GM18505 (cell line): ENCODE measurements at regions not wholly inside any gene's neighbourhood (a gene's known extent, or its start where the extent isn't known, plus 50 kb on each side); places are given as distances from the start of the nearest gene placed in this dataset.

Experiments
- ATAC-seq: cut with Tn5 transposase; IDR thresholded peaks from one replicate; pipeline ENCODE4 v1.9.1; 2021; ENCODE audit not compliant: unreplicated experiment
- POLR2A ChIP-seq: IDR thresholded peaks from 4 replicates; pipeline ENCODE4 v1.6.1; 2011; ENCODE audit warnings: borderline replicate concordance; ENCODE audit not compliant: insufficient read depth, insufficient read length; ENCODE audit errors: extremely low read depth

GRCh38 chr11:128407962-128408361 lies 179.4 kb downstream of the ETS1 start:
- no peak for ATAC-seq
- TF ChIP-seq POLR2A: no peak

- no peak for TF ChIP-seq POLR2A
- no peak for ATAC-seq
Measured at GRCh38 chr11:128405714-128406662, 181.4 kb downstream of the ETS1 start.

GRCh38 chr11:128405112-128405511 lies 182.2 kb downstream of the ETS1 start:
- no peak for TF ChIP-seq POLR2A
- no peak for ATAC-seq

GRCh38 chr11:128404437-128404836 lies 182.9 kb downstream of the ETS1 start:
- no peak for ATAC-seq
- TF ChIP-seq POLR2A: no peak

GRCh38 chr11:128400382-128401203 lies 186.8 kb downstream of the ETS1 start:
- ATAC-seq: no peak
- TF ChIP-seq POLR2A: no peak

GRCh38 chr11:128399251-128400121 lies 187.9 kb downstream of the ETS1 start:
- ATAC-seq: peak; percentile 80
- no peak for TF ChIP-seq POLR2A

GRCh38 chr11:128398517-128399250 lies 188.7 kb downstream of the ETS1 start:
- TF ChIP-seq POLR2A: no peak
- ATAC-seq: peak; percentile 38

- ATAC-seq: no peak
- no peak for TF ChIP-seq POLR2A
Measured at GRCh38 chr11:128397362-128397761, 190.0 kb downstream of the ETS1 start.

- no peak for TF ChIP-seq POLR2A
- ATAC-seq: no peak
Measured at GRCh38 chr11:128394431-128395089, 192.8 kb downstream of the ETS1 start.

- TF ChIP-seq POLR2A: no peak
- no peak for ATAC-seq
Measured at GRCh38 chr11:128392259-128392658, 195.1 kb downstream of the ETS1 start.

GRCh38 chr11:128391811-128392210 lies 195.5 kb downstream of the ETS1 start:
- no peak for TF ChIP-seq POLR2A
- ATAC-seq: no peak

GRCh38 chr11:128390246-128390645 lies 197.1 kb downstream of the ETS1 start:
- ATAC-seq: no peak
- no peak for TF ChIP-seq POLR2A
